Epithelial cell of esophagus (primary cell): ENCODE measurements at regions not wholly inside any gene's neighbourhood (a gene's known extent, or its start where the extent isn't known, plus 50 kb on each side); places are given as distances from the start of the nearest gene placed in this dataset.
A peak's percentile ranks its signal among the peaks of the same experiment; 100 is the strongest.

Source experiments
- DNase-seq: peaks from one replicate; pipeline ENCODE4 v3.0.0; 2010; ENCODE audit warnings: low read depth
- H3K4me3 ChIP-seq: 2 replicates; pipeline ENCODE4 v1.5.1; 2011; ENCODE audit warnings: mild to moderate bottlenecking, low read length, control low read depth
- CTCF ChIP-seq: IDR thresholded peaks from 2 replicates; pipeline ENCODE4 v1.5.1; 2011; ENCODE audit warnings: low read depth, mild to moderate bottlenecking, low read length, control low read depth, inconsistent platforms; ENCODE audit not compliant: insufficient read depth; ENCODE audit errors: missing control alignments

- H3K4me3 ChIP-seq = no peak overlapping the region
- peak; percentile 67 for DNase-seq
- TF ChIP-seq CTCF = no peak
Observed at GRCh38 chr10:21002091-21002878, 105.2 kb upstream of the NEBL start.

- TF ChIP-seq CTCF = no peak
- no peak for DNase-seq
- no peak overlapping the region for H3K4me3 ChIP-seq
Observed at GRCh38 chr10:20999699-21000098, 102.6 kb upstream of the NEBL start.

- no peak for TF ChIP-seq CTCF
- DNase-seq = no peak
- H3K4me3 ChIP-seq = no peak overlapping the region
Observed at GRCh38 chr10:20998036-20998435, 100.9 kb upstream of the NEBL start.

- no peak for DNase-seq
- no peak overlapping the region for H3K4me3 ChIP-seq
- no peak for TF ChIP-seq CTCF
Observed at GRCh38 chr10:20995123-20995987, 98.2 kb upstream of the NEBL start.

- no peak for TF ChIP-seq CTCF
Observed at GRCh38 chr10:20993830-20994527, 96.9 kb upstream of the NEBL start.

GRCh38 chr10:20993389-20993788 is 96.3 kb upstream of the NEBL start:
- peak; percentile 67 for DNase-seq
- TF ChIP-seq CTCF = no peak
- H3K4me3 ChIP-seq = no peak overlapping the region

More at GRCh38 chr10:20993830-20994527, 96.9 kb upstream of the NEBL start:
- H3K4me3 ChIP-seq = no peak overlapping the region
- DNase-seq = peak; percentile 23
